Neuron (in vitro differentiated cells): ENCODE measurements at regions not wholly inside any gene's neighbourhood (a gene's known extent, or its start where the extent isn't known, plus 50 kb on each side); places are given as distances from the start of the nearest gene placed in this dataset.

Experiments
- H2AFZ ChIP-seq: one replicate; pipeline ENCODE4 v1.6.1; 2013; ENCODE audit warnings: low read depth, mild to moderate bottlenecking, inconsistent platforms, low read length, moderate library complexity
- H3K27me3 ChIP-seq: one replicate; pipeline ENCODE4 v1.6.1; 2013; ENCODE audit warnings: low read length; ENCODE audit not compliant: insufficient read depth
- H3K36me3 ChIP-seq: one replicate; pipeline ENCODE4 v1.6.1; 2013; ENCODE audit warnings: low read length; ENCODE audit not compliant: insufficient read depth
- H3K4me1 ChIP-seq: one replicate; pipeline ENCODE4 v1.6.1; 2013; ENCODE audit warnings: low read length; ENCODE audit not compliant: insufficient read depth
- H3K4me3 ChIP-seq: 2 replicates; pipeline ENCODE4 v1.5.1; 2013; ENCODE audit warnings: mild to moderate bottlenecking, low read length, moderate library complexity
- H3K9me3 ChIP-seq: one replicate; pipeline ENCODE4 v1.6.1; 2013; ENCODE audit warnings: low read length

DNA sequence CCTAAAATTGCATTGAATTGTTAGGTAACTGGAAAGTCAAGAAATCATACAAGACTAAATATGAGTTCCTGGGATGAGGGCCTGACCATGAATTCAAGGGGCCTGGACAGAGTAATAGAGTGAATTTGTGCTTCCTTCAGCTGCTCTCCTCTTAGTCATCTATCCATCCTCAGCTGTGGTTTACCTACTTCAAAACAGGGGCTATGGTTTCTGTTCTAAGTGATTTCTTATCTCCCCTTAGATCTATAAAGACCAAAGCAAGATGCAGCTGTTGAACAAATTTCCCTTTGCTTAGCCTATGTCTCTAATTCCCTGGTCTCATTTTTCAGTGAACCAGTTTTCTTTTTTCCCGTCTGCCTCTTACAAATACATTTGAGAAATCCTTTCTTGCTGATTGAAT lies 428.5 kb downstream of the FAM181B start:
- Histone ChIP-seq H2AFZ (no peak overlapping the region), H3K4me3 (no peak overlapping the region), H3K4me1 (no peaks in the 10 kb centered on the region), H3K27me3 (no peaks in the 10 kb centered on the region), H3K9me3 (no peaks in the 10 kb centered on the region), H3K36me3 (no peaks in the 10 kb centered on the region)

DNA sequence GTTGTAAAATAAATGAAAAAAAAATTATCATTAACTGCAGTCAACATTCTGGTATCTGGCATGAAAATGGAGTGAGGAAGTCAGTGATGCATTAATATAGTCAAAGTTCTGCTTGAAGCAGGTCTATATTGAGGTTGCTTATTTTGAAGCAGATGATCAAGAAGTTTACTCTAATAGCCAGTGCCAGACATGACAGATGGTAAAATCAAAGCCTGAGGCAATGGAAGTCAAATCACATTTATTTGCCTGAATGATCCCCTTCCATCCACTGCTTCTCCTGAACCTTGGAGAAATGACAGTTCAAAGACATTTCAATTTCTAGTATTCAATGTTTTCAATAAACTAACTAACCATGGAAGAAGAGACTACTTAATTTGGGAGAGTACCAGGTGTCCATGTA lies 430.0 kb downstream of the FAM181B start:
- Histone ChIP-seq H3K36me3 (no peaks in the 10 kb centered on the region), H2AFZ (no peak overlapping the region)

DNA sequence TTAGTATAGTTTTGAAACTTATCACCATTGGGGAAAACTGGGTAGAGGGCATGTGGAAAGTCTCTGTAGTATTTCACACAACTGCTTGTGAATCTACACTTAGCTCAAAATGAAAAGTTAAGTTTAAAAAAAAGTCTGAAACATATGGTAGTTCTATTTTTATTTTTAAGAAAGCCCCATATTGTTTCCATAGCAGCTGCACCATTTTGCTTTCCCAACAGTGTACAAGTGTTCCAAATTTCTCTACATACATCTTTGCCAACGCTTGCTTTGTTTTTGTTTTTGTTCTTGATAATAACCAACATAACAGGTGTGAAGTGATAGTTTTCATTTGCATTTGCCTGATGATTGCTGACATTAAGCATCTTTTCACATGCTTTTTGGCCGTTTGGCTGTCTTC lies 445.2 kb downstream of the FAM181B start:
- no peak overlapping the region for H3K4me3 ChIP-seq
- H3K9me3 ChIP-seq = no peaks in the 10 kb centered on the region
- H2AFZ ChIP-seq = no peak overlapping the region
- no peaks in the 10 kb centered on the region for H3K36me3 ChIP-seq
- H3K4me1 ChIP-seq = no peaks in the 10 kb centered on the region
- no peaks in the 10 kb centered on the region for H3K27me3 ChIP-seq

More for the DNA sequence above, 430.0 kb downstream of the FAM181B start:
- Histone ChIP-seq H3K4me1 (no peaks in the 10 kb centered on the region), H3K27me3 (no peaks in the 10 kb centered on the region), H3K4me3 (no peak overlapping the region), H3K9me3 (no peaks in the 10 kb centered on the region)

DNA sequence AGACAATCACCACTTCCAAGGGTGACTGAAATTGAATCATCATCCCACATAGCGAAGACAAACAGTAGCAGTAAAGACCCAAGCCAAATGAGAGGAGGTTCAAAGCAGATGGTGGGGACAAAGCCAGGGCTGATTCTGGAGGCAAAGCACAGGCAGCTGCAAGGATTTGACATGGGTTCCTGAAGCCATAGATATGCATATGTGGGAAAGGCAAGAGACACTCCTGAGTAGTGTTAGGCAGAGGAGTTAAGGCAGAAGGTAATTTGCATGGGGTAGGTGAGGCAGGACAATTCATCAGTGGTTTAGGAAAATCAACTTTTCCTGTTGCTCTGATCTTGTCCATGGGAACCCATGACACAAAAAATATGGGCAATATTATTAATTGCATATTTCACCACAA lies 462.8 kb downstream of the FAM181B start:
- no peaks in the 10 kb centered on the region for H3K27me3 ChIP-seq
- H3K4me3 ChIP-seq = no peak overlapping the region
- H2AFZ ChIP-seq = no peak overlapping the region
- no peaks in the 10 kb centered on the region for H3K9me3 ChIP-seq
- no peaks in the 10 kb centered on the region for H3K4me1 ChIP-seq
- H3K36me3 ChIP-seq = no peaks in the 10 kb centered on the region

DNA sequence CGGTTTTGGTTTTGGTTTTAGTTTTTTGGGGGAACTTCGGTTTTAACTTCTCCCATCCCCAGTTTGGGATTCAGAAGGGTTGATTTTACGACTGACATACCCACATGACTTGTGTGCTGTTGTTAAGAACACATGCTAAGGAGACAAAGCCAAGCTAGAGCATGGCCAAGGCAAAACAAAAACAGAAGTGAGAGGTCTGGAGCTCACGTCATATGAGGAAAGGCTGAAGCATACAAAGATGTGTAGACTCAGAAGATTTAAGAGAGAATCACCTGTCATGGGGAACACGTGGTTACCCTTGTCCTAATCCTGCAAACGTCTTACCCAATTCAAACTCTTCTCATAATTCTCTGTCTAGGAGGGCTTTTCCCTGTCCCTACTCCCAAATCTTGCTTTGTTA lies 465.0 kb downstream of the FAM181B start:
- no peak overlapping the region for H2AFZ ChIP-seq
- no peaks in the 10 kb centered on the region for H3K4me1 ChIP-seq
- H3K27me3 ChIP-seq = no peaks in the 10 kb centered on the region
- no peaks in the 10 kb centered on the region for H3K9me3 ChIP-seq
- no peaks in the 10 kb centered on the region for H3K36me3 ChIP-seq
- no peak overlapping the region for H3K4me3 ChIP-seq

DNA sequence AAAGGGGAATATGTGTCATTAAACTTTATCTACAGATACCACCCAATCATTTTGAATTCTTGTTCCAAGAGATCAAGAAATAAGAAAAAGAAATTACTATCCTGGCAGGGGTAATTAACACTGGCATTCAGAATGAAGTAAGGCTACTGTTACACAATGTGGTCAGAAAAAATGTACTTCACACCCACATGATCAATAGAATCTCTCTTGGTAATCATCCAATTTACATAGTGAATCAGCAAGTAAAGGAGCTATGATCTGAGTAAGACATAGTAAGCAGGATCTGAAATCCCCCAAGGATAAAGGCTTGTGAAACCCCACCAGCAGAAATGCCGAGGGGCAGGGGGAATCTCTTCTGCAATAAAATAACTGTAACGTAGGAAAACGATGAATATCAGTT lies 466.5 kb downstream of the FAM181B start:
- no peak overlapping the region for H3K4me3 ChIP-seq
- H3K9me3 ChIP-seq = no peaks in the 10 kb centered on the region
- H3K4me1 ChIP-seq = no peaks in the 10 kb centered on the region
- no peaks in the 10 kb centered on the region for H3K36me3 ChIP-seq
- no peaks in the 10 kb centered on the region for H3K27me3 ChIP-seq
- H2AFZ ChIP-seq = no peak overlapping the region

DNA sequence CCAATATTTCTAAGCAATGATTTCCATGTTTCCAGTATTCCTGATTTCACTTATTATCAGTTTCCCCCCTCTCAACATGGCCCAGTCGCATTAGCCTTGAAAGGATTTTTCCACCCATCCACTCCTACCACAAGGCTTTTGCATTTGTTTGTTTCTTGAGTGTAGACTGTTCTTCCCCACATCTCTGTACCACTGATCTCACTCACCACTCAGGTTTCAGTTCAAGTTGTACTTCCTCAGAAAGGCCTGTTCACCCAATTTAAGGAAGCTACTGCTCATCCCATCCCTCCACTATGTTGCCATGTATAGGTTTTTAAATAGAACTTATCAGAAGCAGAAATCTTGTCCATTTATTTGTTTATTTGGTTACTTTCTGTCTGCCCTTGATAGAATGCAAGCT lies 472.3 kb downstream of the FAM181B start:
- H3K4me3 ChIP-seq = no peak overlapping the region
- H3K27me3 ChIP-seq = no peaks in the 10 kb centered on the region
- H2AFZ ChIP-seq = no peak overlapping the region
- no peaks in the 10 kb centered on the region for H3K9me3 ChIP-seq
- no peaks in the 10 kb centered on the region for H3K36me3 ChIP-seq
- no peaks in the 10 kb centered on the region for H3K4me1 ChIP-seq

DNA sequence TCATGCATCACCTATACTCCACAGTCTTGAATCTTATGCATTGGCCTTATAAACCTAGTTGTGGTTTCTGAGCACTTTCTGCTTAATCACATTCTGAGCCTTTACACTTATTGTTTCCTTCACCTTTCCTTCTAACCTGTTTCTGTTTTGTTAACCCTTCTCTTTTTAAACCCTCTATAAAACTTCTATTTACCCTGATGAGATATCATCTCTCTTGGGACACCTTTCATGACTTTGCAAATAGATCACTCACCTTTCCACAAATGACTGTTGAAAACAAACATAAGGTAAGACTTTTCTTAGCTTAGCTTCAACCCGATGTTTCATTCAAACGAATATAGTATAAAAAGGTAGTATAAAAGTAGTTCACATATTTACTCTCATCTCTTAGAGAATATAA lies 483.6 kb downstream of the FAM181B start:
- no peak overlapping the region for H3K4me3 ChIP-seq
- H3K9me3 ChIP-seq = no peaks in the 10 kb centered on the region
- no peaks in the 10 kb centered on the region for H3K36me3 ChIP-seq
- no peaks in the 10 kb centered on the region for H3K4me1 ChIP-seq
- no peaks in the 10 kb centered on the region for H3K27me3 ChIP-seq
- H2AFZ ChIP-seq = no peak overlapping the region

DNA sequence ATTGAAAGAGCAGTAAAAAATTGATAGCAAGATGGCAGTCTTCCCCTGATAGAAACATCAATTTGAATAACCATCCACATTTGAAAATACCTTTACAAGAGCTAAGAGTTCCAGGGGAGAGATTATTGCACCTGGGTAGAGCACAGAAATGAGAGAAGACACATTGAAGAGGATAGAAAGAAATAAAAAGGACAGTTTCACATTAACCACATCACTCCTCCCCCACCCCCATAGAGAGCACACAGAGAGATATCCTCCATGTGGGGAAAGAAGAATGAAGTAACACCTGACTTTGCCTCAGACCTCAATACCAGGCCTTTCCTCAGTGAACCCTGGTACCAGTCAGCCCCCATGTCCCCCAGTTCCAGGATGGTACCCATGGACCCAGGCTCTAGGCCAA lies 486.7 kb downstream of the FAM181B start:
- Histone ChIP-seq H3K27me3 (no peaks in the 10 kb centered on the region), H3K4me1 (no peaks in the 10 kb centered on the region), H2AFZ (no peak overlapping the region), H3K9me3 (no peaks in the 10 kb centered on the region), H3K4me3 (no peak overlapping the region), H3K36me3 (no peaks in the 10 kb centered on the region)

DNA sequence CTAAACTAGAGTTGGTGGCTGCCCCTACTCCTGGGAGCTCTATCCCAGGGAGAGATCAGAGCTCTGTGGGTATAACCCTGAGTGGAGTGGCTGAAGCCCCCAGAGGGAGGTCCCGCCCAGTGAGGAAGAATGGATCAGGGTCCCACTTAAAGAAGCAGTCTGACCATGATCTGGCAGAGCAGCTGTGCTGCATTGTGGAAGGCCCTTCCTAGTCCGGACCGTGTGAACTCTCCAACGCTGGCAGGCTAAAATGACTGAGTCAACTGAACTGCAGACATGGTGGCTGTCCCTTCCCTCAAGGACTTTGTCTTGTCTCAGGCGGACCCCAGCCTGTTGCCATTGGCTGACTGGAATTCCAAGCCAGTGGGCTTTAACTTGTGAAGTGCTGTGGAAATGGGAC lies 494.2 kb downstream of the FAM181B start:
- Histone ChIP-seq H2AFZ (no peak overlapping the region), H3K27me3 (no peaks in the 10 kb centered on the region), H3K36me3 (no peaks in the 10 kb centered on the region), H3K9me3 (no peaks in the 10 kb centered on the region), H3K4me1 (no peaks in the 10 kb centered on the region), H3K4me3 (no peak overlapping the region)

DNA sequence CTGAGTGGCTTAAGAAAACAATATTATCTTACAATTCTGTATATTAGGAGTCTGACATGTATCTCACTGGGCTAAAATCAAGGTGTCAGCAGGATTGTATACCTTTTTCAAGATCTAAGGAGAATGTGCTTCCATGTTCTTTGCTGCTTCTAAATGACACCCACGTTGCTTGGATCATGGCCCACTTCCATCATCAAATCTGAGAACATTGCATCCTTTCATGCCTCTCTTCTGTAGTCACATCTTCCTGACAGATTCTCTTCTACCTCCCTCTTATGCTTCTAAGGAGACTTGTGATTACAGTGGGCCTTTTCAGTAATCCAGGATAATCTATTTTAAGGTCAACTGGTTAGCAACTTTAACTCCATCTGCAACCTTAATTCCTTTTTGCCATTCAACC lies 499.4 kb downstream of the FAM181B start:
- no peaks in the 10 kb centered on the region for H3K9me3 ChIP-seq
- no peak overlapping the region for H2AFZ ChIP-seq
- no peaks in the 10 kb centered on the region for H3K4me1 ChIP-seq
- H3K36me3 ChIP-seq = no peaks in the 10 kb centered on the region
- no peaks in the 10 kb centered on the region for H3K27me3 ChIP-seq
- H3K4me3 ChIP-seq = no peak overlapping the region

DNA sequence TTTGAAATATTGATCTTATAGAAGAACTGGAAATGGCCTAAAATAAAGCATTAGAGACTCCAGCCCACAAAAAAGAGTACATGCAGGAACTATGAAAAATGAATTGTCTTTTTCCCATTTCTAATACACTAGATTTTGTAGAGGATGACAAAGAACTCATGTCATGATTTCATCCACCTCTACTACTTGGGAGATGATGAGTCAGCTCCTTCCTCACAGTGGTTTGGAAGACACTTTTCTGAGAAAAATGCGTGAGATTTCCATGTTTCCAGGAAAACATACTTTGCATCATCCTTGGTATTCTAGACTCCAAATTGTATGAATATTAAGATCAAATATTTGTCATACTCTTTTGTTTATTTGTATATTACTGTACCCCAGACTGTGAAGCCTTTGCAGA lies 500.5 kb downstream of the FAM181B start:
- H3K36me3 ChIP-seq = no peaks in the 10 kb centered on the region
- H3K4me1 ChIP-seq = no peaks in the 10 kb centered on the region
- H2AFZ ChIP-seq = no peak overlapping the region
- no peaks in the 10 kb centered on the region for H3K9me3 ChIP-seq
- H3K27me3 ChIP-seq = no peaks in the 10 kb centered on the region
- H3K4me3 ChIP-seq = no peak overlapping the region

DNA sequence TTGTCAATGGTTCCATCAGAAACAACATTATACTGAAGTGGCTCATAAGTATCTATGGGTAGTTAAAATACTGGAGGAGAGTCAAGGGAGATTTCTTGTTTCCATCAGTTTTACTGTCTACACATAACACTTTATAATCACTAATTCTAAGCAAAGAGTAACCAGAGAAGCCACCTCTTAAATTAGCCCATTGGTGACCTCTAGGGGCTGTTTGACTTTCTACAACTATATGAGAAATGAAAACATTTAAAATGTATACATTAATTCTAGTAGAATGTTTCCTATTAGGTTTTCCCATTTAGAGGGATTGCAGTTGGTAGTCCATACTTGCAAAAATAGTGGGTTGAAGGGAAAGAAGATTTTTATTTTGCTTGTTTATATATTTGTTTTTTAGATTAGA lies 504.3 kb downstream of the FAM181B start:
- H3K36me3 ChIP-seq = no peaks in the 10 kb centered on the region
- no peaks in the 10 kb centered on the region for H3K27me3 ChIP-seq
- H2AFZ ChIP-seq = no peak overlapping the region
- no peaks in the 10 kb centered on the region for H3K4me1 ChIP-seq
- H3K4me3 ChIP-seq = no peak overlapping the region
- H3K9me3 ChIP-seq = no peaks in the 10 kb centered on the region

DNA sequence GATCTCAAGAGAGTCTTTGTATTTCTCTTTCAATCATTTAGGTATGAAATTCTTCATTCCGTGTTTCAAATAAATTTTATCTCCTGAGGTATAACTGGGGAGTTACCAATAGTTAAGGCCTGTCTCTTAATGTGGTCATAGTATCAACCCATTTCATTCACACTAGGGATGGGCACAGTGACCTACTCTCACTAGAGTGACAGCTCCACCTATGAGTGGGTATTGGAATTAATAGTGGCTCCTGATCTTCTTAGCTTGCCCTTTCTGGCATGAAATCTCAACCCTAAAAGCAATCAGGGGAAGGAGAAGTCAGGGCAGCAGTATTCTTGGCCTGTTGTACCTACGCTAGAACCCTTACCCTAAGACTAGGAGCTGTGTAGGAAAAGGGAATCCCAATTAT lies 507.7 kb downstream of the FAM181B start:
- Histone ChIP-seq H3K27me3 (no peaks in the 10 kb centered on the region), H3K4me3 (no peak overlapping the region), H2AFZ (no peak overlapping the region), H3K36me3 (no peaks in the 10 kb centered on the region), H3K4me1 (no peaks in the 10 kb centered on the region), H3K9me3 (no peaks in the 10 kb centered on the region)
